ENCODE measurements at regions not wholly inside any gene's neighbourhood (a gene's known extent, or its start where the extent isn't known, plus 50 kb on each side); places are given as distances from the start of the nearest gene placed in this dataset.

- H3K4me3 ChIP-seq (ENCODE audit: low read depth in 2 of 2, low read length in 2 of 2): no peak overlapping the region
- intact Hi-C loops (cut with micrococcal nuclease; ENCODE audit: unreplicated experiment): no loop called here
Measured at GRCh38 chr11:112392904-112393303, 132.2 kb upstream of the PLET1 start.

GRCh38 chr11:112394304-112394703 is 133.6 kb upstream of the PLET1 start:
- H3K4me1 ChIP-seq (ENCODE audit: control insufficient read depth, insufficient read depth, low read length): no peaks in the 10 kb centered on the region
- 0 out of 2 replicates have a peak, but pooled peaks cover 2% of the 10 kb centered on the region for H3K27me3 ChIP-seq (ENCODE audit: control insufficient read depth, insufficient read depth, low read length)
- POLR2A ChIA-PET: no interaction called here
- no peaks in the 10 kb centered on the region for H3K9me3 ChIP-seq (ENCODE audit: control insufficient read depth, insufficient read depth, low read depth, low read length)
- no peaks in the 10 kb centered on the region for H3K36me3 ChIP-seq (ENCODE audit: control insufficient read depth, insufficient read depth, low read length)
- no peak for TF ChIP-seq REST (IDR thresholded peaks at IDR 0.05; ENCODE audit: insufficient read depth in 1 of 2, low read depth in 2 of 2, low read length in 1 of 2)
- TF ChIP-seq SIN3A (IDR thresholded peaks at IDR 0.05; ENCODE audit: borderline replicate concordance, insufficient read depth, low read depth, low read length): no peak
- no peak for TF ChIP-seq CTCF (IDR thresholded peaks at IDR 0.05)
- CTCF ChIA-PET: interaction anchor here (0.5 kb wide), 1 partner anchor 115 kb away, joined by 6 read pairs; no protein-coding TSS in a partner anchor
- DNase-seq (ENCODE audit: low read depth, low spot score) (no peak), ATAC-seq (no peak)
- intact Hi-C loops (cut with micrococcal nuclease; ENCODE audit: unreplicated experiment) (no loop called here), in situ Hi-C loops (cut with HindIII; ENCODE audit: low pct_unique_long_range_greater_than_20kb, low sequenced_read_pairs) (no loop called here)
- no peak overlapping the region for H3K4me3 ChIP-seq (ENCODE audit: low read depth in 2 of 2, low read length in 2 of 2)
- BruUV-seq (replicated peaks): no TSS peak
- no peak overlapping the region for H3K27ac ChIP-seq (ENCODE audit: low read length)

More at GRCh38 chr11:112392904-112393303, 132.2 kb upstream of the PLET1 start:
- DNase-seq (ENCODE audit: low read depth, low spot score) (no peak), ATAC-seq (no peak)
- no TSS peak for BruUV-seq (replicated peaks)
- no peak overlapping the region for H3K27ac ChIP-seq (ENCODE audit: low read length)
- POLR2A ChIA-PET: interaction anchor here (0.5 kb wide), 1 partner anchor 52 kb away, joined by 5 read pairs; no protein-coding TSS in a partner anchor
- H3K4me1 ChIP-seq (ENCODE audit: control insufficient read depth, insufficient read depth, low read length): no peaks in the 10 kb centered on the region
- no peaks in the 10 kb centered on the region for H3K9me3 ChIP-seq (ENCODE audit: control insufficient read depth, insufficient read depth, low read depth, low read length)
- no peak for TF ChIP-seq TCF7L2 (IDR thresholded peaks at IDR 0.05; ENCODE audit: low read depth, low read length)
- no peak for TF ChIP-seq REST (IDR thresholded peaks at IDR 0.05; ENCODE audit: insufficient read depth in 1 of 2, low read depth in 2 of 2, low read length in 1 of 2)
- TF ChIP-seq POLR2AphosphoS5 (IDR thresholded peaks at IDR 0.05; ENCODE audit: low read depth, low read length): no peak
- no peak for TF ChIP-seq SIN3A (IDR thresholded peaks at IDR 0.05; ENCODE audit: borderline replicate concordance, insufficient read depth, low read depth, low read length)
- TF ChIP-seq CTCF (IDR thresholded peaks at IDR 0.05): no peak
- CTCF ChIA-PET: no interaction called here
- no peaks in the 10 kb centered on the region for H3K36me3 ChIP-seq (ENCODE audit: control insufficient read depth, insufficient read depth, low read length)
- in situ Hi-C loops (cut with HindIII; ENCODE audit: low pct_unique_long_range_greater_than_20kb, low sequenced_read_pairs): no loop called here
- 0 out of 2 replicates have a peak, but pooled peaks cover 2% of the 10 kb centered on the region for H3K27me3 ChIP-seq (ENCODE audit: control insufficient read depth, insufficient read depth, low read length)
